Uterus (tissue), 3 donors: ENCODE measurements at regions not wholly inside any gene's neighbourhood (a gene's known extent, or its start where the extent isn't known, plus 50 kb on each side); places are given as distances from the start of the nearest gene placed in this dataset.

Experiments used
- DNase-seq, 2 donors: peaks; one replicate each; pipeline ENCODE4 v3.0.0-alpha.2; 2019 to 2020
- H3K27ac ChIP-seq, 2 donors: fragments of 200-600 bp; sonication (generic); 1 replicate in 1 of 2; 2 replicates in 1 of 2; pipeline ENCODE4 v1.5.1; 2016 to 2018
- H3K27me3 ChIP-seq, 2 donors: fragments of 200-600 bp; sonication (generic); one replicate each; pipeline ENCODE4 v1.5.1; 2018 to 2019; ENCODE audit warnings: control low read depth in 1 of 2
- H3K36me3 ChIP-seq, 2 donors: fragments of 200-600 bp; sonication (generic); one replicate each; pipeline ENCODE4 v1.5.1; 2019; ENCODE audit warnings: control low read depth in 1 of 2
- H3K4me1 ChIP-seq, 2 donors: fragments of 200-600 bp; sonication (generic); one replicate each; pipeline ENCODE4 v1.5.1; 2018 to 2019; ENCODE audit warnings: control low read depth in 1 of 2
- H3K4me3 ChIP-seq, 2 donors: fragments of 200-600 bp; sonication (generic); 1 replicate in 1 of 2; 2 replicates in 1 of 2; pipeline ENCODE4 v1.5.1; 2018 to 2019; ENCODE audit warnings: mild to moderate bottlenecking in 1 of 2
- H3K9me3 ChIP-seq, 2 donors: fragments of 200-600 bp; sonication (generic); one replicate each; pipeline ENCODE4 v1.5.1; 2019; ENCODE audit warnings: control low read depth in 1 of 2
- POLR2A ChIP-seq, 2 donors: fragments of 450-650 bp; IDR thresholded peaks; one replicate each; pipeline ENCODE4 v1.6.1; 2016; ENCODE audit warnings: antibody characterized with exemption in 2 of 2, mild to moderate bottlenecking in 1 of 2, moderate library complexity in 1 of 2
- intact Hi-C: fragments of 100-400 bp; cut with DNase I; formaldehyde crosslinking; loops from one replicate; pipeline ENCODE4 v1.15.1; 2023; ENCODE audit warnings: low total_unique reads
- TF ChIP-seq, protein P1 (sequence below), 4 experiments: fragments of 200-600 bp in 2 of 4; fragments of 450-650 bp in 2 of 4; sonication (generic) in 2 of 4; IDR thresholded peaks; one replicate each; pipeline ENCODE4 v1.5.1; 2016 to 2019; ENCODE audit warnings: antibody characterized with exemption in 4 of 4, mild to moderate bottlenecking in 2 of 4, moderate library complexity in 1 of 4
- donor health status: DM: yes; HTN: yes; CAD: no.

DNA sequence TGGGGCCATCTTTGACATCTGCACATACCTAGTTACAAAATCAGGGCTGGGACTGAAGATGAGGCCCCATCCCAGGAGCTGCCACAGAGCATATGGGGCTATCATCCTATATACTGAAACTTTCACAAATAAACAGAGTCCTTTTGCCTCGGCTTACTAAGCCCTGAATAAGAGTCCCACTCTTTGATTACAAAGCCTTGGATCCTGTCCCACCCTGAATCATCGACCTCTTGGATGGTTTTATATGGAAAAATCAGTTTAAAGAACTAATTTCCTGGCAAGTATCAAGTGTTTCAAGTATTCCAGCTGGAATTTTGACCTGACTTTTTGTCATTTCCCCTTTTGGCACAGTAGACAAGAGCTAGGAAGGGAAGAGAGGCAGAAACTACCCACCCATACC is 331.3 kb upstream of the FRG2C start:
- intact Hi-C loops, result no loop called here
- no peak overlapping the region for H3K27ac ChIP-seq
- H3K27me3 ChIP-seq, result no peaks in the 10 kb centered on the region
- no peak for DNase-seq
- H3K36me3 ChIP-seq, result no peaks in the 10 kb centered on the region
- H3K4me1 ChIP-seq, result no peaks in the 10 kb centered on the region
- no peaks in the 10 kb centered on the region for H3K9me3 ChIP-seq
- no peak overlapping the region for H3K4me3 ChIP-seq
- TF ChIP-seq, protein P1, sequence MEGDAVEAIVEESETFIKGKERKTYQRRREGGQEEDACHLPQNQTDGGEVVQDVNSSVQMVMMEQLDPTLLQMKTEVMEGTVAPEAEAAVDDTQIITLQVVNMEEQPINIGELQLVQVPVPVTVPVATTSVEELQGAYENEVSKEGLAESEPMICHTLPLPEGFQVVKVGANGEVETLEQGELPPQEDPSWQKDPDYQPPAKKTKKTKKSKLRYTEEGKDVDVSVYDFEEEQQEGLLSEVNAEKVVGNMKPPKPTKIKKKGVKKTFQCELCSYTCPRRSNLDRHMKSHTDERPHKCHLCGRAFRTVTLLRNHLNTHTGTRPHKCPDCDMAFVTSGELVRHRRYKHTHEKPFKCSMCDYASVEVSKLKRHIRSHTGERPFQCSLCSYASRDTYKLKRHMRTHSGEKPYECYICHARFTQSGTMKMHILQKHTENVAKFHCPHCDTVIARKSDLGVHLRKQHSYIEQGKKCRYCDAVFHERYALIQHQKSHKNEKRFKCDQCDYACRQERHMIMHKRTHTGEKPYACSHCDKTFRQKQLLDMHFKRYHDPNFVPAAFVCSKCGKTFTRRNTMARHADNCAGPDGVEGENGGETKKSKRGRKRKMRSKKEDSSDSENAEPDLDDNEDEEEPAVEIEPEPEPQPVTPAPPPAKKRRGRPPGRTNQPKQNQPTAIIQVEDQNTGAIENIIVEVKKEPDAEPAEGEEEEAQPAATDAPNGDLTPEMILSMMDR (IDR thresholded peaks at IDR 0.05), result no peak
- no peak for TF ChIP-seq POLR2A (IDR thresholded peaks at IDR 0.05)

DNA sequence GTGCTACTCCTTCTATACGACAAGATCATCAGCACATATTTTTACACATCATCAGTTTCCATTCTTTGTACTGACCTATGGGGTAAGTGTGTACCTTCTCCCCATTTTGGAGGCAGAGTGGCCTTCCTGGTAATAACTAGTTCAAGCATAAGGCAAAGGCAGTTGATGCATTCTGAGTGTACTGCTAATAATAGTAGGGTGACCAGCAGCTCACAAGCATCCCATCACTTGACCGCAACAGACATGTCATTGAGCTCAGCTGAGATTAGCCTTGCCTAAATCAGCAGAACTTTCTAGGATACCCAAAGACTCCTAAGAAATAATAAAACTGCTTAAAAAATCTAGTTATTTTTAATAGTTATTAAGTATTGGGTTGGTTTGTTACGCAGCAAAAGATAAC is 329.8 kb upstream of the FRG2C start:
- no peaks in the 10 kb centered on the region for H3K36me3 ChIP-seq
- H3K27me3 ChIP-seq, result no peaks in the 10 kb centered on the region
- H3K4me1 ChIP-seq, result no peaks in the 10 kb centered on the region
- DNase-seq, result no peak
- H3K9me3 ChIP-seq, result no peaks in the 10 kb centered on the region
- intact Hi-C loops, result no loop called here
- H3K4me3 ChIP-seq, result no peak overlapping the region
- H3K27ac ChIP-seq, result no peak overlapping the region
- no peak for TF ChIP-seq POLR2A (IDR thresholded peaks at IDR 0.05)
- TF ChIP-seq, protein P1 (IDR thresholded peaks at IDR 0.05), result no peak

DNA sequence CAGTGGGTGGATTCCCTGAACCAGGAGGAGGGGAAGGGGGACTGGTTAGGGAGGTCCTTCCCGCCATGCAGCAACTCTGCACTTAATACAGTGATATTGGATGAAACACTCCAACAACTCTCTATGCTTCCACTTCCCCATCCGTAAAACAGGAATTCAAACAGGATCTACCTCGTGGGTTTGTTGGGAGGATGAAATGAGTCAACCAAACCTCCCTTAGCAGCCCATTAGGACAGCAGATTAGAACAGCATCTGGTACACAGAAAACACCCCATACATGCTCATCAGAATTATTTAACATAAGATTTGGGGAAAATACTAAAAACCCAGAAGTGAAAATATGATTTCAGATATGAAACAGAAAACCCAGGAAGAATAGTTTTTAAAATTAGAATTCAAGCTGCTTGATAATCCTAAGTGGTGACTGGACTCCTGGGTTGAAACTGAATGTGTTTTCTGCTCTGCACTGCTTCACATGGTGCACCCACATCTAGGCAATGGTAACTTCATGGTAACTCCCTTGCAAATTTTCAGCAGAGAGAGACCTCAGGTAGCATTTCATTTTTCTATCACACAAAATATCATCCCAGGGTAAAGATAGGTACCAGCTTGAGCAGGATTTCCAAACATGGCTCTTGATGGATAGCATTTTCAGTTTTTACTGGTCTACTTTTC is 326.8 kb upstream of the FRG2C start:
- intact Hi-C loops, result no loop called here
- H3K36me3 ChIP-seq, result no peaks in the 10 kb centered on the region

DNA sequence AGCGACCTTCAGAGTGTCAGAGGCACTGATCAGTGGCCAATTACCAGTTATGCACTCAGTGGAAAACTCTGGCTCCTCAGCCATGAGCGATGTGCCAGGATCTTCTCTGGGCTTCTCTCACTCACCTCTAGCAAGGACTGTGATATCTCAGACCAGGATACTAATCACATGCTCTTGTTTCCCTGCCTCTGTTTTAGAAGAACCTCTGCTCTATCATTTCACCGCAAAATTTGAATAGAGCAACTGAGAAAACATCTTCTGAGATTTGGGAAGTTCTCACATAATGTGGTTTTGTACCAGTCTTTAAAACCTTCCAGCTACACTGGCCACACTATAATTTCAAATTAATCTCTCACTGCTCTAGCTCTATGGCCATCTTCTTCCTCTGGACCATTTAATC is 325.8 kb upstream of the FRG2C start:
- DNase-seq, result no peak
- Histone ChIP-seq H3K9me3 (no peaks in the 10 kb centered on the region), H3K36me3 (no peaks in the 10 kb centered on the region), H3K4me1 (no peaks in the 10 kb centered on the region), H3K27ac (no peak overlapping the region), H3K4me3 (no peak overlapping the region), H3K27me3 (no peaks in the 10 kb centered on the region)
- intact Hi-C loops, result no loop called here
- TF ChIP-seq, protein P1 (IDR thresholded peaks at IDR 0.05), result no peak
- no peak for TF ChIP-seq POLR2A (IDR thresholded peaks at IDR 0.05)

More for the DNA sequence above, 326.8 kb upstream of the FRG2C start:
- Histone ChIP-seq H3K4me1 (no peaks in the 10 kb centered on the region), H3K27ac (no peak overlapping the region), H3K4me3 (no peak overlapping the region), H3K27me3 (no peaks in the 10 kb centered on the region), H3K9me3 (no peaks in the 10 kb centered on the region)
- no peak for DNase-seq
- TF ChIP-seq, protein P1 (IDR thresholded peaks at IDR 0.05), result no peak
- TF ChIP-seq POLR2A (IDR thresholded peaks at IDR 0.05), result no peak

DNA sequence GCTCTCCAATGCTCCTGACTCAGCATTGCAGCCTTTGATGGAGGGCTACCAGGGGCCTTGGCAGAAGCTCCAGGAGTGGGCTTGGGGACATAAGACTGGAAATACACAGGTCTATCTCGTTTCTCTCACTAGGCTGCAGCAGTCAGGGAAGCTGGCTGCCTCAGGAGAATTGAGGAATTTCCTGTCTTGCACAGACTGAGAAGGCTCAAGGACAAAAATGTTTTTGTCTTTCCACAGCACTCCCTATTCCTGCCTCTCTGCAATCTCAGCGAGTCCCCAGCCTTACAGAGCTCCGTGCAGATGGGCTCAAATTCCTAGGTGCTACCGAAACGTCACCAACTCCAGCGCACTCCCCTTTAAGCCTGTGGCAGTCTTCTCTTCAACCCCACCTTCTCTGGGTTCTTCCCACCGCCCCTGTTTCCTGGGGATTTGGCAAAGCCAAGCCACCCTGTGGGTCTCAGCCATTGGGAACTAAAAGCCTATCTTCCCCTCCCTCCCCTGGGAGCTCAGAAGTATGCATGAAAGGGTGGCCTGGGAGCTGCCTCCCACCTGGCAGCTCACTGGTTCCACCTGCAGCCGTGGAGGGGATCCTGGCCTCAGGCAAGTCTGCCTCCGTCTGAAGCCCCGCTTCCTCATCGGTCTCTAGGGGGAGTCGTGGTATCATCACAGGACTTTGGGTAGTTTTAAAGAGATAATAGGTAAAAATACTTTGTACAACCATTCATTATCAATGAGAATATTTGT is 322.6 kb upstream of the FRG2C start:
- no peaks in the 10 kb centered on the region for H3K9me3 ChIP-seq
- H3K27me3 ChIP-seq, result no peaks in the 10 kb centered on the region
- no peak overlapping the region for H3K27ac ChIP-seq
- TF ChIP-seq POLR2A (IDR thresholded peaks at IDR 0.05), result no peak
- TF ChIP-seq, protein P1 (IDR thresholded peaks at IDR 0.05), result no peak
- intact Hi-C loops, result no loop called here
- H3K4me3 ChIP-seq, result no peak overlapping the region
- H3K36me3 ChIP-seq, result no peaks in the 10 kb centered on the region
- no peak for DNase-seq
- no peaks in the 10 kb centered on the region for H3K4me1 ChIP-seq
